Cardiac muscle cell (in vitro differentiated cells and primary cell): ENCODE measurements at regions not wholly inside any gene's neighbourhood (a gene's known extent, or its start where the extent isn't known, plus 50 kb on each side); places are given as distances from the start of the nearest gene placed in this dataset.

Experiments
- DNase-seq, 2 donors: peaks; one replicate each; pipeline versions ENCODE4 v3.0.0 to v3.0.0-alpha.2; 2010 to 2017; ENCODE audit warnings: low read depth in 1 of 2, low spot score in 1 of 2
- H3K27ac ChIP-seq: fragments of 200-600 bp; sonication (generic); 2 replicates; pipeline ENCODE4 v1.5.1; 2016
- H3K27me3 ChIP-seq: fragments of 200-600 bp; sonication (generic); 2 replicates; pipeline ENCODE4 v1.6.0; 2016; ENCODE audit warnings: control low read depth
- H3K36me3 ChIP-seq: fragments of 200-600 bp; sonication (generic); 2 replicates; pipeline ENCODE4 v1.5.1; 2016; ENCODE audit warnings: control low read depth
- H3K4me1 ChIP-seq: fragments of 200-600 bp; sonication (generic); 2 replicates; pipeline ENCODE4 v1.8.1; 2017; ENCODE audit warnings: low read depth, mild to moderate bottlenecking, mixed run types
- H3K4me3 ChIP-seq: fragments of 200-600 bp; sonication (generic); 2 replicates; pipeline ENCODE4 v1.5.1; 2016; ENCODE audit warnings: mild to moderate bottlenecking
- H3K9me3 ChIP-seq: fragments of 200-600 bp; sonication (generic); 2 replicates; pipeline ENCODE4 v1.5.1; 2017; ENCODE audit warnings: low read depth, mild to moderate bottlenecking, control low read depth
- TF ChIP-seq, protein P1 (sequence below): IDR thresholded peaks from 2 replicates; pipeline ENCODE4 v1.5.1; 2012; ENCODE audit warnings: low read depth, mild to moderate bottlenecking, low read length

DNA sequence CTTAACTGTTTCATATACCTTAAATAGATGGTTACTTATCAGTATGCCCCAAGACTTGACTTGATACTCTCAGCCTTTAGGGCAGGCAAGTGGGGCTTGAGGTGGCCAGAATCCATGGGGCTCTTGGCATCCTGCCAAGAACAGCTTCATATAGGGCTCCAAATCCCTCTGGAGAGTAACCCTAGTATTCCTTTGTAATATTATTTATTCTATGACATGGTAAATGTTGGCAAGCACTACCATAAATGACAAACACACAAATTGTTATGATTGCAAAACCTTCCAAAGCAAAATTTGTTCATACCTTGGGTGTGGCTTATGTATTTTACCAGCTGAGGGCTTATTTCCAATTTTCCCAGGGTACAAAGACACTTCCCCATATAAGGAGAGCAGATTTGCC is 257.4 kb upstream of the TRPC7 start:
- H3K27ac ChIP-seq: no peak overlapping the region
- DNase-seq: no peak
- peaks cover 26% of the 10 kb centered on the region for H3K4me1 ChIP-seq
- no peak overlapping the region for H3K4me3 ChIP-seq
- no peaks in the 10 kb centered on the region for H3K9me3 ChIP-seq
- TF ChIP-seq, protein P1, sequence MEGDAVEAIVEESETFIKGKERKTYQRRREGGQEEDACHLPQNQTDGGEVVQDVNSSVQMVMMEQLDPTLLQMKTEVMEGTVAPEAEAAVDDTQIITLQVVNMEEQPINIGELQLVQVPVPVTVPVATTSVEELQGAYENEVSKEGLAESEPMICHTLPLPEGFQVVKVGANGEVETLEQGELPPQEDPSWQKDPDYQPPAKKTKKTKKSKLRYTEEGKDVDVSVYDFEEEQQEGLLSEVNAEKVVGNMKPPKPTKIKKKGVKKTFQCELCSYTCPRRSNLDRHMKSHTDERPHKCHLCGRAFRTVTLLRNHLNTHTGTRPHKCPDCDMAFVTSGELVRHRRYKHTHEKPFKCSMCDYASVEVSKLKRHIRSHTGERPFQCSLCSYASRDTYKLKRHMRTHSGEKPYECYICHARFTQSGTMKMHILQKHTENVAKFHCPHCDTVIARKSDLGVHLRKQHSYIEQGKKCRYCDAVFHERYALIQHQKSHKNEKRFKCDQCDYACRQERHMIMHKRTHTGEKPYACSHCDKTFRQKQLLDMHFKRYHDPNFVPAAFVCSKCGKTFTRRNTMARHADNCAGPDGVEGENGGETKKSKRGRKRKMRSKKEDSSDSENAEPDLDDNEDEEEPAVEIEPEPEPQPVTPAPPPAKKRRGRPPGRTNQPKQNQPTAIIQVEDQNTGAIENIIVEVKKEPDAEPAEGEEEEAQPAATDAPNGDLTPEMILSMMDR: no peak
- H3K36me3 ChIP-seq: no peaks in the 10 kb centered on the region
- no peaks in the 10 kb centered on the region for H3K27me3 ChIP-seq

DNA sequence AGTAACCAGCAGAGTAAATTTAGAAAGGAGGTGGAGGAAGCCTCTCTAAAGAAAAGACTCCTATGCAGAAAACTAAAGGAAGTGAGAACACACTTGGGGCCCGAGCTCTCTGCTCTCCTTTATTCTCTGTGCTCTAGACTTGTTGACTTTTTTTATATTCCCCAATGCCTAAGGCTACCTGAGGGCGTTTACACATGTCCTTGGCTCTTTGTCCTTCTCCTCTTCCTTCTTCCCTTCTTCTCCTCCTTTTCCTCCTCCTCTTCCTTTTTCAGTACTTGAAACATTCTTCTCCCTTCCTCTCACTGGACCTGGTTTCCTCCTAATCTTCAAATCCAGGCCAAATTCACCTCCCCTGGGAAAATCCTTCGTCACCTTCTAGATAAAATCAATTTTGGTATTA is 256.4 kb upstream of the TRPC7 start:
- DNase-seq: no peak
- no peaks in the 10 kb centered on the region for H3K36me3 ChIP-seq
- H3K4me3 ChIP-seq: no peak overlapping the region
- no peaks in the 10 kb centered on the region for H3K9me3 ChIP-seq
- H3K4me1 ChIP-seq: peaks cover 27% of the 10 kb centered on the region
- no peaks in the 10 kb centered on the region for H3K27me3 ChIP-seq
- TF ChIP-seq, protein P1: no peak
- no peak overlapping the region for H3K27ac ChIP-seq

DNA sequence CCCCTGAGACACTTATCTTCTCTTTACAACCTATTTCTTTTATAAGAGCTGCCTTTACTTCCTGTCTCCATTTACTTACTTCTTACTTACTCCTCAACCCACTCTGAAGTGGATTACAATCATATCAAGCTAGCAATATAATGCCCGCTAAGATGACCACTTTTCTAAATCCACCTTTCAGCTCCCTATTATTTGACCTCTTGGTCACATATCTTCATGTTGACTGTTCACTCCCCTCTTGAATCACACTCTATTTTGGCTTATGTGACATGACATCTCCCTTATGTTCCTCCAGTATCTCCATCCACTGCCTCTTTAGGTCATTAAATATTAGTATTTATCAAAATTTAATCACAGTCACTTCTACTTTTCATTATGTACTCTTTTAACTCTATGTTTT is 255.3 kb upstream of the TRPC7 start:
- TF ChIP-seq, protein P1: no peak
- H3K4me1 ChIP-seq: peaks cover 26% of the 10 kb centered on the region
- no peak for DNase-seq
- H3K27me3 ChIP-seq: no peaks in the 10 kb centered on the region
- no peak overlapping the region for H3K4me3 ChIP-seq
- H3K27ac ChIP-seq: no peak overlapping the region
- H3K9me3 ChIP-seq: no peaks in the 10 kb centered on the region
- H3K36me3 ChIP-seq: no peaks in the 10 kb centered on the region

DNA sequence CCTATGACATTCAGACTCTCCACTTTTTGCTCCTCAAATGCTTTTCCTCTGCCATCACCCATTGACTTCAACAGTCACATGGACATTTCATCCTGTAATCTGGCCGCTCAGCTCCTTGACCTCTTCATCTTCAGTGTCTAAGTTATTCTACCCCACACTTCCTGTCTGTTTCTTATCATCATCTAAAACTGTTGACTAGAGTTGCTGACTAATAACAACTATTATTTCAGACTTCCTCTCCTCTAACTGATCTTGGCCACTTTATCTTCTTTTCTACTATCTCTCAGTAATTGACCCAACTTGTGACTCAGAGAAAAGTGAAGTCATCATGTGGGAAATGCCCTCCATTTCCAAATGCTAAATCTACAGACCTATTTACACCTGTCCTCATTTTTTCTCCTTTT is 254.7 kb upstream of the TRPC7 start:
- Histone ChIP-seq H3K4me1 (peaks cover 20% of the 10 kb centered on the region), H3K27me3 (no peaks in the 10 kb centered on the region), H3K36me3 (no peaks in the 10 kb centered on the region), H3K9me3 (no peaks in the 10 kb centered on the region), H3K27ac (no peak overlapping the region), H3K4me3 (no peak overlapping the region)
- DNase-seq: peak in 1 of 2 donors; percentile 42
- TF ChIP-seq, protein P1: no peak

DNA sequence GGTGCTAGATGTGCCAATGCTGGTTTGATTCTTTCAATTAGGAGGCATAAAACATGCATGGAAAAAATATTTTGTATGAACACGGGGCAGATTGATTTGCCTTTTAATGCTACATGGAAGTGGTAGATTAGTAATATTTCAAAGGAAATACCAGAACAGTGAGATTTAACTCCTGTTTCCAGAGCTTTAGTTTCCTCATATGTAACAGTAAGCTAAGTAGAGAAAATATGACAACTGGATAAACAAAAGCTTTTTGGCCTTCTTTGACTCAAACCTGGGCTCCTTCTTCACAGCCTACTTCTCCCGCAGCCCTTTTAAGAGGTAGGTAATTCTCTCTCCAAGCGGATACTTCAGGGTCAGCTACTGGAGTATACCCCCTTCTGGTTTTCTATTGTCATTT is 254.2 kb upstream of the TRPC7 start:
- no peak overlapping the region for H3K27ac ChIP-seq
- TF ChIP-seq, protein P1: no peak
- peaks cover 20% of the 10 kb centered on the region for H3K4me1 ChIP-seq
- H3K9me3 ChIP-seq: no peaks in the 10 kb centered on the region
- no peaks in the 10 kb centered on the region for H3K36me3 ChIP-seq
- H3K4me3 ChIP-seq: no peak overlapping the region
- H3K27me3 ChIP-seq: no peaks in the 10 kb centered on the region
- peak in 1 of 2 donors; percentile 3 for DNase-seq
